Cardiac fibroblast (primary cell): ENCODE measurements at regions not wholly inside any gene's neighbourhood (a gene's known extent, or its start where the extent isn't known, plus 50 kb on each side); places are given as distances from the start of the nearest gene placed in this dataset.
"Not testable (repeated sequence)": the region's sequence is repeated elsewhere in the genome, so short reads cannot be mapped to it uniquely, and the experiment has no call there.

Source experiments
- DNase-seq, 2 donors: peaks; one replicate each; pipeline versions ENCODE4 v3.0.0 to v3.0.0-alpha.2; 2010; ENCODE audit warnings: low read depth in 2 of 2
- H3K4me3 ChIP-seq, 2 donors: replicated peaks in 1 of 2; 1 replicate in 1 of 2; 2 replicates in 1 of 2; pipeline ENCODE4 v1.5.1; 2011; ENCODE audit warnings: low read depth in 2 of 2, low read length in 2 of 2, mild to moderate bottlenecking in 2 of 2, moderate library complexity in 1 of 2
- CTCF ChIP-seq: IDR thresholded peaks from one replicate; pipeline ENCODE4 v1.5.1; 2011; ENCODE audit warnings: low read depth, mild to moderate bottlenecking, low read length, inconsistent platforms

DNA sequence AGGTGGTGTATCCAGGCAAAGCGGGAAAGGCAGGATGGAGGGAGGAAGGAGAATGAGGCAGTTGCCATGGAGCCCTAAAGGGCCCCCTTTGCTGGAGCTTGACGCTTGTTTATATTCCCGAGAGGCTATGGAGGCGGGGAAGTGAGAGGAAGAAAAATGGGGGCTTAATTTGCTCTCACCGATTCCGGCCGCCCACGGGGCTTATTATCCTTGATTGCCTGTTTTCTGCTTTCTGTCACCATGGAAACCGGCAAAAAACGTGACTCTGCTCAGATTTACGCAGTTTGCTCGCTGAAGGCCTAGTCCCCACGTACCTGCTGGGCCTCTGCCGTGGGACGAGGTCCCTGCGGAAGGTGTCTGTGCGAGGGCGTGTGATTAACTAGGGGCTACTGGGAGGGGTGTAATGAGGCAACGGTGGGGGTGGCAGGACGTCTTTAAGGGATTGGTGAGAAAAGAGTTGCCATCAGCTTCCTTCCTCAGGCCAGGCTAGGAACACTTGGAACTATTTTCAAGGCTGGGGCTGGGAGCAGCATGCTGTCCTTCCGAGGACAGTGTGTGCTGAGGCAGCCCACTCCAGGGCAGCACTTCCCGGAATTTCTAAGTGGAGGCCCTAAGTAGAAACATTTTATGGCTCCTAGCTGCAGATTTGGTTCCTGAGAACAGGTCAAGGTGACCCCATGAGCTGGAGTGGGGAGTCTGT lies 110.8 kb upstream of the NDN start:
- H3K4me3 ChIP-seq, result no peak overlapping the region
- no peak for DNase-seq
- no peak for TF ChIP-seq CTCF

DNA sequence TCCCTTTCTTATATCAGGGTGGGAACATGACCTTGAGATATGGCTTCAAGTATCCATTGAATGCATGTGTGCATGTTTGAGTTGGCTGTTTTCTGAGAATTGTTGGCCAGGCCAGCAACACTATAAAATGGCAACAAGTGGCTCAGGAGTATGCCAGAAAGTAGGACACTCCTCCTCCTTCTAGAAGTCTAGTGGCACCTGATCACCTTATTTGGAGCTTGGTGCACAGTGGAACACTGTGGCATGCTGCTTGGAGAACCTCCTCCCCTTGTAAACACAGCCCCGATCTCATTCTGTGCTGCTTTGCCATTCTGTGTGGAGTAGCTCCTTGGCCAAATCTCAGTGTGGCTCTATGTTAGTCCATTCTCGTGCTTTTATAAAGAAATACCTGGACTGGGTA lies 114.8 kb upstream of the NDN start:
- TF ChIP-seq CTCF, result no peak
- DNase-seq, result no peak
- no peak overlapping the region for H3K4me3 ChIP-seq

GRCh38 chr15:23802896-23803435 lies 115.9 kb upstream of the NDN start:
- DNase-seq, H3K4me3 ChIP-seq: not testable (repeated sequence)

- DNase-seq, result no peak
- no peak overlapping the region for H3K4me3 ChIP-seq
- no peak for TF ChIP-seq CTCF
These were observed 119.9 kb upstream of the NDN start for GRCh38 chr15:23806980-23807379.

DNA sequence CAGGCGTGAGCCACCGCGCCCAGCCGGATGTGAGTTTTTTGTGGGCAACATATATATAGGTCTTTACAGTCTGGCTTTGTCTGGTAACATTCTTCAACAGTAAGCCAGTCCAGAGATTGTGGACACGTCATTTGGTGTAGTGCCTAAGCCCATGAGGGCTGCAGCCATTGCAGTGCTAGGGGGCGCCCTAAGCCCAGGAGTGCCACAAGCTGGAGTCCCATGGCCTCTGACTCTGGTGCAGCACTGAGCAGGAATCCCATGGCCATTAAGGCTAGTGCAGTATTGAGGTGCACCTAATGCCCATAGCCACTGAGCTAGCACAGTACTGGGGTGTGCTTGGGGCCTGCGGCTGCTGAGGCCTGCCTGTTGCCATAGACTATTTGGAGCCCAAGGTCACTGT lies 136.4 kb upstream of the NDN start:
- no peak overlapping the region for H3K4me3 ChIP-seq
- no peak for TF ChIP-seq CTCF
- DNase-seq, result no peak

DNA sequence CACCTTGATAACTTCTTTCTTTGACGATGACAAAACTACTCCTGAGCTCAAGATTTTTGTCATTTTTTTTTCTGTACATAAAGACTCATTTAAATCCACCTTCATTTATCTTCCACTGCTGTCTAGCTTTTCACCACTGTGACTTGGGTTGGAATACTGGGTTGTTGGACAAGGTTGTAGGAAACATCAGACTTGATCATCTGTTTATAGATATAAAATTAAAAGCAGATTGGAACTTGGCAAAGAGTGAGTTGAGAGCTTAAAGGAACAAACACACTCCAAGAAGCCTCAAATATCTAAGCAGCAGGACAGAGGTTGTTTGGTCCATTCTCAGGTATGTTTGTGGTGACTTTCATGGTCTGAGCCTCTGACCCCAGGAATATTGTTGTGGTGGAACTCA lies 141.7 kb upstream of the NDN start:
- no peak for TF ChIP-seq CTCF
- no peak for DNase-seq
- H3K4me3 ChIP-seq, result no peak overlapping the region

DNA sequence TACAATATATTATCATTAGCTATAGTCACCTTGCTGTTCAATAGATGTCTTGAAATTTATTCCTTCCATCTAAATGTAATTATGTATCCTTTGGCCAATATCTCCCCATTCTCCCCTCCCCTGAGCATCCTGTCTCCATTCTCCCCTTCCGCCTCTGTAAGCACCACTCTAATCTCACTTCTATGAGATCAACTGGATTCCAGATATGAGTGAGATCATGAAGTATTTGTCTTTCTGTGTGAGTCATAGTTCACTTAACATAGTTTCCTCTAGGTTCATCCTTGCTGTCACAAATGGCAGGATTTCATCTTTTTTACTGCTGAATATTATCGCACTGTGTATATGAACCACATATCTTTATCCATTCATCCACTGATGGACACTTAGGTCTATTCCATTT lies 148.8 kb upstream of the NDN start:
- no peak overlapping the region for H3K4me3 ChIP-seq
- TF ChIP-seq CTCF, result no peak
- DNase-seq, result no peak
